WERI-Rb-1 (cell line): ENCODE measurements at regions not wholly inside any gene's neighbourhood (a gene's known extent, or its start where the extent isn't known, plus 50 kb on each side); places are given as distances from the start of the nearest gene placed in this dataset.

Experiments
- DNase-seq: peaks from one replicate; pipeline ENCODE4 v3.0.0-alpha.2; 2020
- H3K27ac ChIP-seq: fragments of 250-450 bp; sonication (Bioruptor Pico); 2 replicates; pipeline ENCODE4 v1.5.1; 2020; ENCODE audit warnings: mild to moderate bottlenecking, moderate library complexity
- H3K27me3 ChIP-seq: fragments of 250-450 bp; sonication (Bioruptor Pico); 2 replicates; pipeline ENCODE4 v1.5.1; 2021; ENCODE audit warnings: mild to moderate bottlenecking, low read depth, moderate library complexity; ENCODE audit not compliant: insufficient read depth, severe bottlenecking
- H3K36me3 ChIP-seq: fragments of 250-450 bp; sonication (Bioruptor Pico); 2 replicates; pipeline ENCODE4 v1.5.1; 2020; ENCODE audit warnings: mild to moderate bottlenecking, moderate library complexity
- H3K4me3 ChIP-seq: 2 replicates; pipeline ENCODE4 v1.5.1; 2011; ENCODE audit warnings: low read depth, mild to moderate bottlenecking, control low read depth, low read length
- H3K9me3 ChIP-seq: fragments of 250-450 bp; sonication (Bioruptor Pico); 2 replicates; pipeline ENCODE4 v1.5.1; 2021; ENCODE audit warnings: mild to moderate bottlenecking, moderate library complexity; ENCODE audit not compliant: severe bottlenecking
- TF ChIP-seq, protein P1 (sequence below): IDR thresholded peaks from 2 replicates; pipeline ENCODE4 v1.5.1; 2011; ENCODE audit warnings: low read depth, mild to moderate bottlenecking, control low read depth, inconsistent platforms, low read length

- Histone ChIP-seq H3K36me3 (no peaks in the 10 kb centered on the region), H3K27ac (no peak overlapping the region), H3K4me3 (no peak overlapping the region), H3K9me3 (no peaks in the 10 kb centered on the region), H3K27me3 (no peaks in the 10 kb centered on the region)
- TF ChIP-seq, protein P1, sequence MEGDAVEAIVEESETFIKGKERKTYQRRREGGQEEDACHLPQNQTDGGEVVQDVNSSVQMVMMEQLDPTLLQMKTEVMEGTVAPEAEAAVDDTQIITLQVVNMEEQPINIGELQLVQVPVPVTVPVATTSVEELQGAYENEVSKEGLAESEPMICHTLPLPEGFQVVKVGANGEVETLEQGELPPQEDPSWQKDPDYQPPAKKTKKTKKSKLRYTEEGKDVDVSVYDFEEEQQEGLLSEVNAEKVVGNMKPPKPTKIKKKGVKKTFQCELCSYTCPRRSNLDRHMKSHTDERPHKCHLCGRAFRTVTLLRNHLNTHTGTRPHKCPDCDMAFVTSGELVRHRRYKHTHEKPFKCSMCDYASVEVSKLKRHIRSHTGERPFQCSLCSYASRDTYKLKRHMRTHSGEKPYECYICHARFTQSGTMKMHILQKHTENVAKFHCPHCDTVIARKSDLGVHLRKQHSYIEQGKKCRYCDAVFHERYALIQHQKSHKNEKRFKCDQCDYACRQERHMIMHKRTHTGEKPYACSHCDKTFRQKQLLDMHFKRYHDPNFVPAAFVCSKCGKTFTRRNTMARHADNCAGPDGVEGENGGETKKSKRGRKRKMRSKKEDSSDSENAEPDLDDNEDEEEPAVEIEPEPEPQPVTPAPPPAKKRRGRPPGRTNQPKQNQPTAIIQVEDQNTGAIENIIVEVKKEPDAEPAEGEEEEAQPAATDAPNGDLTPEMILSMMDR, result no peak
- DNase-seq, result no peak
These were observed 123.4 kb upstream of the ZNF92 start for GRCh38 chr7:65250216-65250615.

GRCh38 chr7:65247491-65247890 lies 126.2 kb upstream of the ZNF92 start:
- DNase-seq, result no peak
- Histone ChIP-seq H3K4me3 (no peak overlapping the region), H3K9me3 (no peaks in the 10 kb centered on the region), H3K27ac (no peak overlapping the region), H3K36me3 (no peaks in the 10 kb centered on the region), H3K27me3 (no peaks in the 10 kb centered on the region)
- TF ChIP-seq, protein P1, result 0 out of 2 replicates have a peak, but pooled peaks have one; percentile 24

DNA sequence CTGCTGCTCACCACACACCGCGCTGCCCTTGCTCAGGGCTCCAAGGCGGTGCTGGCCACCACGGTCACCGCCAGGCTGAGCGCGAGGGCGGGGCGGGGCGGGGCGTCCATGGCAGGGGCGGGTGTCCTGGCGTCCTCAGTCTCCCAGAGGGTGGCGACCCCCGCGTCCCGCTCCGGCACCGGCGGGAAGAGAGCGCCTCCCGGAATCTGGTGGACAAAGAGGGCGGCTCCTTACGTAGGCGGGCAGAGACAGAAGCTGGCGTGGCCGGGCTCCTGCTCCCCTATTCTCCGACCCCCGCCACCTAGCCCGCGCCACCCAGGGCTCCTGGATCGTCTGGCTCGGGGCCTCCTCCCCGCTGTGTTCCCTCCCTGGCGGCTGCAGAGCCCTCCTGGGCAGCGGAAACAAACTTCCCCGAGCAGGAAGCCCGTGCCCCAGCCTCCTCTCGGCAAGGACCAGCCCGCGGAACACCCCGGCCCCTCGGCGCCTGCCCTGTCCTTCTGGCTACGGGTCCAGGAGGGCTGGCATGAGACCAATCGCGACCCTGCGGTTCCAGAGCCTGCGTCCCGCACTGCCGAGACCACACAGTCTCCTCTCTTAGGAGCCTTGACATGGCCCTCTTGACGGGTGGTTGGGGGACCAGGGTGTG lies 133.8 kb upstream of the ZNF92 start:
- DNase-seq, result peak; percentile 93
- H3K36me3 ChIP-seq, result no peaks in the 10 kb centered on the region
- TF ChIP-seq, protein P1, result peak; percentile 26; the same call in 1 of the 2 replicates
- H3K27ac ChIP-seq, result peak overlapping the region; percentile 86
- no peaks in the 10 kb centered on the region for H3K27me3 ChIP-seq
- H3K9me3 ChIP-seq, result no peaks in the 10 kb centered on the region
- H3K4me3 ChIP-seq, result peak overlapping the region; percentile 85

- H3K27me3 ChIP-seq, result no peaks in the 10 kb centered on the region
- H3K9me3 ChIP-seq, result no peaks in the 10 kb centered on the region
- peak overlapping the region; percentile 85 for H3K4me3 ChIP-seq
- H3K36me3 ChIP-seq, result no peaks in the 10 kb centered on the region
- TF ChIP-seq, protein P1, result no peak
- peak overlapping the region; percentile 86 for H3K27ac ChIP-seq
- DNase-seq, result no peak
These were observed 134.3 kb upstream of the ZNF92 start for GRCh38 chr7:65239324-65239706.

GRCh38 chr7:65238785-65239184 lies 134.9 kb upstream of the ZNF92 start:
- TF ChIP-seq, protein P1, result no peak

DNA sequence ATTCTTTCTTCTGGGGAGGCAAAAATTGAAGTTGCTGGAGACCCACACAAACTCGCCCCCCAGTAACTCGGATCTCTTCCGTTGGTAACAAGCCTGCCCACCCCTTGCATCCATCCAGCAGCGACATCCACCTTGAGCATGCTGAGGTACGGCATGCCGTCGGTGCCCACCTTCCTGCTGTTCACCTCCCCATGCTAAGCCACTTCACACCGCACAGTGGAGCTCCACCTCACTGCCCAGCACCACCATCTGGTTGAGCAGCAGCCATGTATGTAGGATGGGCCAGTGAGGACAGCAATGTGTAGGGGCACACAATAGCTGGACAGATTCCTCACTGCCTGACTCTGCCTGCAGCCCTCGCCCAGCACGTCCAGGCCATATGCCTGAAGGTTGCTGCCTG lies 138.1 kb upstream of the ZNF92 start:
- Histone ChIP-seq H3K9me3 (no peaks in the 10 kb centered on the region), H3K27ac (no peak overlapping the region), H3K36me3 (no peaks in the 10 kb centered on the region), H3K27me3 (no peaks in the 10 kb centered on the region), H3K4me3 (no peak overlapping the region)
- DNase-seq, result peak; percentile 24
- TF ChIP-seq, protein P1, result no peak

More at GRCh38 chr7:65238785-65239184, 134.9 kb upstream of the ZNF92 start:
- Histone ChIP-seq H3K27me3 (no peaks in the 10 kb centered on the region), H3K36me3 (no peaks in the 10 kb centered on the region), H3K27ac (no peak overlapping the region), H3K9me3 (no peaks in the 10 kb centered on the region), H3K4me3 (no peak overlapping the region)
- no peak for DNase-seq
